SK-N-MC (cell line): ENCODE measurements at regions not wholly inside any gene's neighbourhood (a gene's known extent, or its start where the extent isn't known, plus 50 kb on each side); places are given as distances from the start of the nearest gene placed in this dataset.

Source experiments
- EZH2 ChIP-seq: fragments of 200-600 bp; sonication (generic); IDR thresholded peaks from one replicate; pipeline ENCODE4 v1.6.1; 2017; ENCODE audit warnings: antibody characterized with exemption
- POLR2AphosphoS5 ChIP-seq: IDR thresholded peaks from 2 replicates; pipeline ENCODE4 v1.6.1; 2012; ENCODE audit warnings: mild to moderate bottlenecking, low read depth, low read length, borderline replicate concordance

GRCh38 chr18:70920840-70921374 is 632.1 kb downstream of the SOCS6 start:
- TF ChIP-seq POLR2AphosphoS5 = no peak
- TF ChIP-seq EZH2 = no peak
